Upper lobe of left lung (tissue), 6 donors: ENCODE measurements at regions not wholly inside any gene's neighbourhood (a gene's known extent, or its start where the extent isn't known, plus 50 kb on each side); places are given as distances from the start of the nearest gene placed in this dataset.

Experiments used
- ATAC-seq, 2 donors: fragments of 200-7000 bp; cut with Tn5 transposase; one replicate each; pipeline ENCODE4 v1.9.1; 2022; ENCODE audit warnings: mild to moderate bottlenecking in 2 of 2, moderate library complexity in 2 of 2; ENCODE audit not compliant: low FRiP score in 2 of 2
- DNase-seq, 2 donors: peaks; one replicate each; pipeline ENCODE4 v3.0.0-alpha.2; 2019 to 2020
- H3K27ac ChIP-seq, 4 donors: fragments of 200-600 bp; sonication (generic); one replicate each; pipeline ENCODE4 v1.5.1; 2016 to 2019
- H3K27me3 ChIP-seq, 4 donors: fragments of 200-600 bp; sonication (generic); one replicate each; pipeline ENCODE4 v1.5.1; 2017 to 2019
- H3K36me3 ChIP-seq, 4 donors: fragments of 200-600 bp; sonication (generic); one replicate each; pipeline ENCODE4 v1.5.1; 2016 to 2019
- H3K4me1 ChIP-seq, 4 donors: fragments of 200-600 bp; sonication (generic); one replicate each; pipeline ENCODE4 v1.5.1; 2018 to 2019
- H3K4me3 ChIP-seq, 4 donors: fragments of 200-600 bp; sonication (generic); one replicate each; pipeline ENCODE4 v1.5.1; 2017 to 2019; ENCODE audit warnings: mild to moderate bottlenecking in 2 of 4, moderate library complexity in 1 of 4
- H3K9me3 ChIP-seq, 4 donors: fragments of 200-600 bp; sonication (generic); one replicate each; pipeline ENCODE4 v1.5.1; 2018 to 2019
- CTCF ChIP-seq, 6 experiments: fragments of 450-650 bp in 4 of 6; fragments of 200-600 bp in 2 of 6; sonication (generic) in 2 of 6; IDR thresholded peaks; one replicate each; pipeline ENCODE4 v1.5.1; 2016 to 2019; ENCODE audit warnings: antibody characterized with exemption in 6 of 6
- EP300 ChIP-seq, 4 donors: sonication (generic); formaldehyde crosslinking; IDR thresholded peaks; one replicate each; pipeline ENCODE4 v1.5.1; 2017; ENCODE audit warnings: antibody characterized with exemption in 4 of 4, control low read depth in 2 of 4
- POLR2A ChIP-seq, 4 donors: fragments of 450-650 bp; IDR thresholded peaks; one replicate each; pipeline ENCODE4 v1.5.1; 2016 to 2017; ENCODE audit warnings: antibody characterized with exemption in 4 of 4, mild to moderate bottlenecking in 2 of 4
- POLR2AphosphoS5 ChIP-seq, 2 donors: sonication (generic); formaldehyde crosslinking; IDR thresholded peaks; one replicate each; pipeline ENCODE4 v1.5.1; 2017; ENCODE audit warnings: antibody characterized with exemption in 2 of 2
- WGBS, 2 donors: methylation state at CpG; one replicate each; pipeline ENCODE4 v1.1.5; 2017 to 2018; 5-methylcytosine and 5-hydroxymethylcytosine counted together
- donor health status: DM: no; HTN: no; CAD: no; lungs with moderate emphysema.
- donor health status: DM: no; HTN: yes; CAD: no; lungs with severe emphysema.

- TF ChIP-seq POLR2A (IDR thresholded peaks at IDR 0.05) (no peak), POLR2AphosphoS5 (IDR thresholded peaks at IDR 0.05) (no peak), EP300 (IDR thresholded peaks at IDR 0.05) (no peak), CTCF (IDR thresholded peaks at IDR 0.05) (no peak)
- 87 to 88% methylated on average over 2 of the region's 2 CpGs for WGBS, 2 donors
- H3K36me3 ChIP-seq = no peaks in the 10 kb centered on the region
- H3K4me1 ChIP-seq = peaks cover 0 to 8% (median 4%) of the 10 kb centered on the region in 4 donors
- H3K27me3 ChIP-seq = no peaks in the 10 kb centered on the region
- DNase-seq (no peak), ATAC-seq (no peak)
- H3K9me3 ChIP-seq = no peaks in the 10 kb centered on the region
- H3K27ac ChIP-seq = no peak overlapping the region
- H3K4me3 ChIP-seq = no peak overlapping the region
These were observed 337.6 kb downstream of the DHX35 start for GRCh38 chr20:39299783-39300182.

GRCh38 chr20:39298571-39299506 lies 336.7 kb downstream of the DHX35 start:
- 44 to 49% methylated on average over 10 to 12 of the region's 12 CpGs for WGBS, 2 donors
- DNase-seq (peak in 1 of 2 donors; percentile 32), ATAC-seq (peak in 1 of 2 donors; percentile 32)
- no peak overlapping the region for H3K4me3 ChIP-seq
- peak in 1 of 2 donors; percentile 72 for TF ChIP-seq POLR2AphosphoS5 (IDR thresholded peaks at IDR 0.05)
- no peak for TF ChIP-seq EP300 (IDR thresholded peaks at IDR 0.05)
- TF ChIP-seq POLR2A (IDR thresholded peaks at IDR 0.05) = no peak
- no peak for TF ChIP-seq CTCF (IDR thresholded peaks at IDR 0.05)
- no peaks in the 10 kb centered on the region for H3K36me3 ChIP-seq
- H3K27ac ChIP-seq = peak overlapping the region in 1 of 4 donors; percentile 13
- peaks cover 0 to 8% (median 4%) of the 10 kb centered on the region in 4 donors for H3K4me1 ChIP-seq
- no peaks in the 10 kb centered on the region for H3K9me3 ChIP-seq
- H3K27me3 ChIP-seq = no peaks in the 10 kb centered on the region

DNA sequence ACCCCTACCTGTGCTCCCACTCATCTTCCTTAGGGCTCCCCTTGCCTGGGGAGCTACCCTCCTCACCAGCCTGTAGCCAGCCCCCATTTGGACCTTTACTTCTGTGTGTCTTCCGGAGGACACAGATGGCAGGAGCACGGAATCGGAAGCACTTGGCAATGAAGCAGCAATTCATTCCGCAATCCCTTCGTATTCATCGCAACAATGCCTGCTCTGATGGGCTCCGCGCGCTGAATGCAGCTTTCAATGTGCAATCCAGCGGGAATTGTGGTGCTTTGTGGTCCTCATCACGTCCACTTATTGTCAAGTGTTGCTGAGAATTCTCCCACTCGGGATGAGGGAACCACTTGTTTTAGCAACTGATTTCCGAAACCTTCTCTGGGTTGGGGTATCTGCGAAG lies 336.0 kb downstream of the DHX35 start:
- DNase-seq (no peak), ATAC-seq (no peak)
- WGBS, 2 donors = 81 to 85% methylated on average over 14 of the region's 14 CpGs
- no peak overlapping the region for H3K4me3 ChIP-seq
- no peak overlapping the region for H3K27ac ChIP-seq
- no peaks in the 10 kb centered on the region for H3K27me3 ChIP-seq
- H3K4me1 ChIP-seq = peaks cover 0 to 8% (median 4%) of the 10 kb centered on the region in 4 donors
- no peak for TF ChIP-seq POLR2A (IDR thresholded peaks at IDR 0.05)
- no peak for TF ChIP-seq CTCF (IDR thresholded peaks at IDR 0.05)
- TF ChIP-seq EP300 (IDR thresholded peaks at IDR 0.05) = no peak
- TF ChIP-seq POLR2AphosphoS5 (IDR thresholded peaks at IDR 0.05) = no peak
- no peaks in the 10 kb centered on the region for H3K36me3 ChIP-seq
- H3K9me3 ChIP-seq = no peaks in the 10 kb centered on the region

GRCh38 chr20:39295301-39295700 lies 333.2 kb downstream of the DHX35 start:
- peaks cover 0 to 8% (median 4%) of the 10 kb centered on the region in 4 donors for H3K4me1 ChIP-seq
- no peaks in the 10 kb centered on the region for H3K27me3 ChIP-seq
- 54 to 75% methylated on average over 2 to 4 of the region's 4 CpGs for WGBS, 2 donors
- DNase-seq (no peak), ATAC-seq (no peak)
- H3K27ac ChIP-seq = no peak overlapping the region
- H3K4me3 ChIP-seq = no peak overlapping the region
- H3K9me3 ChIP-seq = no peaks in the 10 kb centered on the region
- TF ChIP-seq CTCF (IDR thresholded peaks at IDR 0.05) = no peak
- TF ChIP-seq POLR2AphosphoS5 (IDR thresholded peaks at IDR 0.05) = no peak
- TF ChIP-seq EP300 (IDR thresholded peaks at IDR 0.05) = no peak
- TF ChIP-seq POLR2A (IDR thresholded peaks at IDR 0.05) = no peak
- H3K36me3 ChIP-seq = no peaks in the 10 kb centered on the region
